ENCODE measurements at regions not wholly inside any gene's neighbourhood (a gene's known extent, or its start where the extent isn't known, plus 50 kb on each side); places are given as distances from the start of the nearest gene placed in this dataset.

DNA sequence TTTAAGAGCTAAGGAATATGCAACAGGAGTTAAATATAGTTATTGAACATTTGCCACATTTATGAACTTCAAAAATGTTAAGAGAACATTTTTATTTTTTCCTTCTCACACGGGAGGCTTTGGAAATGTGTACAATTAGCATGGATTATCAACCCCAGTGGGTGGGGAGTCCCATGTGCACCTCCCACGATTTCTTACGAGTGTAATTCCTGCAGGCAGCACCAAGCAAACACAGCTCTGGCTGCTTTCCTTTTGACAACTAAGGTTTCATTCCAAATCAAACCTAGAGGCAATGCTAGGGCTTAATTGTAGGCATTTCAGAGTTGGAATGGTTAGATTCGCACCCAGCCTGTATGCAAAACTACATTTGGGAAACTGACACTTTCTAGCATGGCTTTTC, 460.9 kb downstream of the METTL15 start:
- H3K27me3 ChIP-seq (replicated peaks; ENCODE audit: insufficient read depth), result no peaks in the 10 kb centered on the region
- TF ChIP-seq EZH2phosphoT487 (IDR thresholded peaks at IDR 0.05; ENCODE audit: insufficient read depth, low read depth) (no peak), EZH2 (IDR thresholded peaks at IDR 0.05; ENCODE audit: insufficient read depth, poor library complexity, severe bottlenecking) (no peak)
- no peak overlapping the region for H3K4me3 ChIP-seq
- 53% methylated on average over 4 of the region's 4 CpGs for WGBS, 2 experiments (ENCODE audit: low coverage in 1 of 2, low lambda C conversion rate in 2 of 2, missing lambda C conversion rate in 2 of 2)
- no peak overlapping the region for H2AFZ ChIP-seq
- no peak overlapping the region for H3K9ac ChIP-seq
- H3K4me2 ChIP-seq (ENCODE audit: unreplicated experiment), result no peak overlapping the region
- H3F3A ChIP-seq (ENCODE audit: insufficient read depth), result peaks cover 15% of the 10 kb centered on the region
- peaks cover 18% of the 10 kb centered on the region for H3K4me1 ChIP-seq (ENCODE audit: insufficient read depth)
- no peaks in the 10 kb centered on the region for H4K20me1 ChIP-seq (ENCODE audit: insufficient read depth)
- H3K27ac ChIP-seq, result no peak overlapping the region
- no peaks in the 10 kb centered on the region for H3K36me3 ChIP-seq (ENCODE audit: low read depth)
- no peaks in the 10 kb centered on the region for H3K79me2 ChIP-seq (ENCODE audit: insufficient read depth)
- no peaks in the 10 kb centered on the region for H3K9me3 ChIP-seq (ENCODE audit: low read depth)
- DNase-seq, result no peak
- in situ Hi-C loops (cut with MboI), result no loop called here
- H3K9me2 ChIP-seq (ENCODE audit: insufficient read depth), result no peaks in the 10 kb centered on the region

- Histone ChIP-seq H3F3A (ENCODE audit: insufficient read depth) (peaks cover 15% of the 10 kb centered on the region), H3K36me3 (ENCODE audit: low read depth) (no peaks in the 10 kb centered on the region), H3K27ac (peak overlapping the region; percentile 76), H3K9ac (peak overlapping the region; percentile 60), H3K9me2 (ENCODE audit: insufficient read depth) (no peaks in the 10 kb centered on the region), H3K79me2 (ENCODE audit: insufficient read depth) (no peaks in the 10 kb centered on the region), H3K4me1 (ENCODE audit: insufficient read depth) (peaks cover 18% of the 10 kb centered on the region), H3K9me3 (ENCODE audit: low read depth) (no peaks in the 10 kb centered on the region), H3K4me2 (ENCODE audit: unreplicated experiment) (peak overlapping the region; percentile 76), H3K4me3 (peak overlapping the region; percentile 55), H2AFZ (peak overlapping the region; percentile 74), H3K27me3 (replicated peaks; ENCODE audit: insufficient read depth) (no peaks in the 10 kb centered on the region), H4K20me1 (ENCODE audit: insufficient read depth) (no peaks in the 10 kb centered on the region)
- no peak for TF ChIP-seq EZH2 (IDR thresholded peaks at IDR 0.05; ENCODE audit: insufficient read depth, poor library complexity, severe bottlenecking)
- TF ChIP-seq EZH2phosphoT487 (IDR thresholded peaks at IDR 0.05; ENCODE audit: insufficient read depth, low read depth), result no peak
- peak; percentile 99 for DNase-seq
- WGBS, 2 experiments (ENCODE audit: low coverage in 1 of 2, low lambda C conversion rate in 2 of 2, missing lambda C conversion rate in 2 of 2), result 3 to 6% methylated on average over 17 of the region's 17 CpGs
- in situ Hi-C loops (cut with MboI), result no loop called here
These were observed 458.3 kb downstream of the METTL15 start for GRCh38 chr11:28566339-28567089.

DNA sequence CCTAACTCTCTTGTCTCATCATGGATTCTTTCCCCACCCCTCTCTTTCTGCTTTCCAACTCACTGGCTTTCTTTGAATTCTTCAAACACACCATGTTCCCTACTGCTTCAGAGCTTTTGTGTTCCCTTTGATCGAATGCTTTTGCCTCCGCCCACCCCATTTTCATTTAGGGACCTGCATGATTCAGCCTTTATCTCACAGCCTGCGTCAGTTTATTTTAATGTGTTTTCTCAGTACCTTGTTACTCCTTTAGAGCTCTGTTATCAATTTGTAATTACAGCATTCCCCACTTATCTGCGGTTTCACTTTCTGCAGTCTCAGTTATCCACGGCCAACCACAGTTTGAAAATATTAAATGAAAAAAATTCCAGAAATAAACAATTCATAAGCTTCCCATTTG, 451.3 kb downstream of the METTL15 start:
- Histone ChIP-seq H3K4me3 (no peak overlapping the region), H3K9me2 (ENCODE audit: insufficient read depth) (no peaks in the 10 kb centered on the region), H3F3A (ENCODE audit: insufficient read depth) (no peaks in the 10 kb centered on the region), H3K27ac (no peak overlapping the region), H3K27me3 (replicated peaks; ENCODE audit: insufficient read depth) (no peaks in the 10 kb centered on the region), H3K9ac (no peak overlapping the region), H3K4me1 (ENCODE audit: insufficient read depth) (no peaks in the 10 kb centered on the region), H3K9me3 (ENCODE audit: low read depth) (no peaks in the 10 kb centered on the region), H2AFZ (no peak overlapping the region), H4K20me1 (ENCODE audit: insufficient read depth) (no peaks in the 10 kb centered on the region), H3K79me2 (ENCODE audit: insufficient read depth) (no peaks in the 10 kb centered on the region), H3K36me3 (ENCODE audit: low read depth) (no peaks in the 10 kb centered on the region), H3K4me2 (ENCODE audit: unreplicated experiment) (no peak overlapping the region)
- in situ Hi-C loops (cut with MboI), result no loop called here
- DNase-seq, result no peak
- 63 to 67% methylated on average over 5 of the region's 5 CpGs for WGBS, 2 experiments (ENCODE audit: low coverage in 1 of 2, low lambda C conversion rate in 2 of 2, missing lambda C conversion rate in 2 of 2)
- TF ChIP-seq EZH2 (IDR thresholded peaks at IDR 0.05; ENCODE audit: insufficient read depth, poor library complexity, severe bottlenecking), result no peak
- no peak for TF ChIP-seq EZH2phosphoT487 (IDR thresholded peaks at IDR 0.05; ENCODE audit: insufficient read depth, low read depth)

DNA sequence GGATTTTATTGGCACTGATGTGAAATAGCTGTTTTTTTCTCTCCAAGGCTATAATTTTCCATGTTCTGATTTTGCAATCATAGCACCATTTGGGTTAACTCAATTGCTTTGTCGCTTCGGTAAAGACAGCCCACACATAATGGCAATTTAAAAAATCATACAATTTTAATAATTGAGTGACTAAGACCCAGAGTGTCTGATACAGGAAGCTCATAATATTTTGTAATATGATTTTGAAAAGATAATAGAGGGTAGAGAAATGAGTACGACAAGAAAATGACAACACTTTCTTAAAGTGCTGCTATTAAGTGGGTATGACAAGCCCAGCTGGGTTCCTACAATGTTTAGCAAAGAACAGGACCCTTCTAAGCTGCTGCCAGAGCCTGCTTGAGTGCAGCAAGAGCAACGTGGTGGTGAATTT, 439.1 kb downstream of the METTL15 start:
- Histone ChIP-seq H3K27ac (no peak overlapping the region), H3F3A (ENCODE audit: insufficient read depth) (no peaks in the 10 kb centered on the region), H3K79me2 (ENCODE audit: insufficient read depth) (no peaks in the 10 kb centered on the region), H3K9ac (no peak overlapping the region), H3K27me3 (replicated peaks; ENCODE audit: insufficient read depth) (no peaks in the 10 kb centered on the region), H4K20me1 (ENCODE audit: insufficient read depth) (no peaks in the 10 kb centered on the region), H2AFZ (no peak overlapping the region), H3K4me3 (no peak overlapping the region), H3K4me2 (ENCODE audit: unreplicated experiment) (no peak overlapping the region), H3K9me3 (ENCODE audit: low read depth) (no peaks in the 10 kb centered on the region), H3K36me3 (ENCODE audit: low read depth) (no peaks in the 10 kb centered on the region), H3K9me2 (ENCODE audit: insufficient read depth) (0 out of 2 replicates have a peak, but pooled peaks cover 5% of the 10 kb centered on the region), H3K4me1 (ENCODE audit: insufficient read depth) (no peaks in the 10 kb centered on the region)
- TF ChIP-seq EZH2 (IDR thresholded peaks at IDR 0.05; ENCODE audit: insufficient read depth, poor library complexity, severe bottlenecking) (no peak), EZH2phosphoT487 (IDR thresholded peaks at IDR 0.05; ENCODE audit: insufficient read depth, low read depth) (no peak)
- in situ Hi-C loops (cut with MboI), result no loop called here
- no peak for DNase-seq
- WGBS, 2 experiments (ENCODE audit: low coverage in 1 of 2, low lambda C conversion rate in 2 of 2, missing lambda C conversion rate in 2 of 2), result 12 to 18% methylated on average over 4 of the region's 4 CpGs
